ENCODE measurements at regions not wholly inside any gene's neighbourhood (a gene's known extent, or its start where the extent isn't known, plus 50 kb on each side); places are given as distances from the start of the nearest gene placed in this dataset.

- H3K4me2 ChIP-seq (ENCODE audit: control insufficient read depth, extremely low read depth, insufficient read depth, low read depth, low read length): no peak overlapping the region
- H4K20me1 ChIP-seq (ENCODE audit: control insufficient read depth, extremely low read depth, insufficient read depth, low read length): no peaks in the 10 kb centered on the region
- H2AFZ ChIP-seq (ENCODE audit: control insufficient read depth, low read length): no peak overlapping the region
- no peaks in the 10 kb centered on the region for H3K36me3 ChIP-seq (ENCODE audit: control insufficient read depth in 2 of 2, extremely low read depth in 1 of 2, insufficient read depth in 2 of 2, low read length in 2 of 2)
- H3K27ac ChIP-seq (ENCODE audit: control insufficient read depth, insufficient read depth, low read length): no peak overlapping the region
- no peak overlapping the region for H3K4me3 ChIP-seq (ENCODE audit: control insufficient read depth in 2 of 3, extremely low read depth in 1 of 3, insufficient read depth in 2 of 3, low read depth in 1 of 3, low read length in 3 of 3)
- FAIRE-seq (no peak), DNase-seq (ENCODE audit: low read depth, low spot score) (no peak)
- no peaks in the 10 kb centered on the region for H3K9me3 ChIP-seq (ENCODE audit: control insufficient read depth, low read depth, low read length)
- H3K9me1 ChIP-seq (ENCODE audit: control insufficient read depth, extremely low read depth, insufficient read depth, low read length): no peaks in the 10 kb centered on the region
- H3K4me1 ChIP-seq (ENCODE audit: control insufficient read depth, extremely low read depth, insufficient read depth, low read length): peaks cover 13% of the 10 kb centered on the region
- dilution Hi-C loops (cut with MboI; ENCODE audit: extremely low pct_ligation_motif_present, low sequenced_read_pairs): no loop called here
- no peaks in the 10 kb centered on the region for H3K27me3 ChIP-seq (ENCODE audit: control insufficient read depth, extremely low read depth, insufficient read depth, low read length)
- H3K9ac ChIP-seq (ENCODE audit: control insufficient read depth, extremely low read depth, insufficient read depth, low read length): no peak overlapping the region
- no peaks in the 10 kb centered on the region for H3K79me2 ChIP-seq (ENCODE audit: control insufficient read depth, insufficient read depth, low read length)
- TF ChIP-seq, protein P1, sequence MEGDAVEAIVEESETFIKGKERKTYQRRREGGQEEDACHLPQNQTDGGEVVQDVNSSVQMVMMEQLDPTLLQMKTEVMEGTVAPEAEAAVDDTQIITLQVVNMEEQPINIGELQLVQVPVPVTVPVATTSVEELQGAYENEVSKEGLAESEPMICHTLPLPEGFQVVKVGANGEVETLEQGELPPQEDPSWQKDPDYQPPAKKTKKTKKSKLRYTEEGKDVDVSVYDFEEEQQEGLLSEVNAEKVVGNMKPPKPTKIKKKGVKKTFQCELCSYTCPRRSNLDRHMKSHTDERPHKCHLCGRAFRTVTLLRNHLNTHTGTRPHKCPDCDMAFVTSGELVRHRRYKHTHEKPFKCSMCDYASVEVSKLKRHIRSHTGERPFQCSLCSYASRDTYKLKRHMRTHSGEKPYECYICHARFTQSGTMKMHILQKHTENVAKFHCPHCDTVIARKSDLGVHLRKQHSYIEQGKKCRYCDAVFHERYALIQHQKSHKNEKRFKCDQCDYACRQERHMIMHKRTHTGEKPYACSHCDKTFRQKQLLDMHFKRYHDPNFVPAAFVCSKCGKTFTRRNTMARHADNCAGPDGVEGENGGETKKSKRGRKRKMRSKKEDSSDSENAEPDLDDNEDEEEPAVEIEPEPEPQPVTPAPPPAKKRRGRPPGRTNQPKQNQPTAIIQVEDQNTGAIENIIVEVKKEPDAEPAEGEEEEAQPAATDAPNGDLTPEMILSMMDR (optimal IDR thresholded peaks at IDR 0.05 in 1 of 3, IDR thresholded peaks at IDR 0.05 in 1 of 3, conservative IDR thresholded peaks at IDR 0.05 in 1 of 3; ENCODE audit: extremely low read depth in 1 of 3, insufficient read depth in 2 of 3, low read length in 3 of 3): no peak
Measured at GRCh38 chr10:57696641-57697040, 571.1 kb downstream of the IPMK start.

- H3K27me3 ChIP-seq (ENCODE audit: control insufficient read depth, extremely low read depth, insufficient read depth, low read length): no peaks in the 10 kb centered on the region
- DNase-seq (ENCODE audit: low read depth, low spot score): no peak
Measured at GRCh38 chr10:57694956-57695608, 572.6 kb downstream of the IPMK start.

More at GRCh38 chr10:57694956-57695608, 572.6 kb downstream of the IPMK start:
- H3K79me2 ChIP-seq (ENCODE audit: control insufficient read depth, insufficient read depth, low read length): no peaks in the 10 kb centered on the region
- dilution Hi-C loops (cut with MboI; ENCODE audit: extremely low pct_ligation_motif_present, low sequenced_read_pairs): no loop called here
- no peak overlapping the region for H3K27ac ChIP-seq (ENCODE audit: control insufficient read depth, insufficient read depth, low read length)
- H3K9ac ChIP-seq (ENCODE audit: control insufficient read depth, extremely low read depth, insufficient read depth, low read length): no peak overlapping the region
- H3K36me3 ChIP-seq (ENCODE audit: control insufficient read depth in 2 of 2, extremely low read depth in 1 of 2, insufficient read depth in 2 of 2, low read length in 2 of 2): no peaks in the 10 kb centered on the region
- H3K4me2 ChIP-seq (ENCODE audit: control insufficient read depth, extremely low read depth, insufficient read depth, low read depth, low read length): no peak overlapping the region
- no peak for FAIRE-seq
- no peak for TF ChIP-seq EZH2 (IDR thresholded peaks at IDR 0.05; ENCODE audit: low read length)
- TF ChIP-seq, protein P1 (optimal IDR thresholded peaks at IDR 0.05 in 1 of 3, IDR thresholded peaks at IDR 0.05 in 1 of 3, conservative IDR thresholded peaks at IDR 0.05 in 1 of 3; ENCODE audit: extremely low read depth in 1 of 3, insufficient read depth in 2 of 3, low read length in 3 of 3): no peak
- H4K20me1 ChIP-seq (ENCODE audit: control insufficient read depth, extremely low read depth, insufficient read depth, low read length): no peaks in the 10 kb centered on the region
- no peaks in the 10 kb centered on the region for H3K9me3 ChIP-seq (ENCODE audit: control insufficient read depth, low read depth, low read length)
- peaks cover 13% of the 10 kb centered on the region for H3K4me1 ChIP-seq (ENCODE audit: control insufficient read depth, extremely low read depth, insufficient read depth, low read length)
- no peak overlapping the region for H3K4me3 ChIP-seq (ENCODE audit: control insufficient read depth in 2 of 3, extremely low read depth in 1 of 3, insufficient read depth in 2 of 3, low read depth in 1 of 3, low read length in 3 of 3)
- no peak overlapping the region for H2AFZ ChIP-seq (ENCODE audit: control insufficient read depth, low read length)
- no peaks in the 10 kb centered on the region for H3K9me1 ChIP-seq (ENCODE audit: control insufficient read depth, extremely low read depth, insufficient read depth, low read length)

Measured in keratinocyte (primary cell).